ENCODE measurements at regions not wholly inside any gene's neighbourhood (a gene's known extent, or its start where the extent isn't known, plus 50 kb on each side); places are given as distances from the start of the nearest gene placed in this dataset.

DNA sequence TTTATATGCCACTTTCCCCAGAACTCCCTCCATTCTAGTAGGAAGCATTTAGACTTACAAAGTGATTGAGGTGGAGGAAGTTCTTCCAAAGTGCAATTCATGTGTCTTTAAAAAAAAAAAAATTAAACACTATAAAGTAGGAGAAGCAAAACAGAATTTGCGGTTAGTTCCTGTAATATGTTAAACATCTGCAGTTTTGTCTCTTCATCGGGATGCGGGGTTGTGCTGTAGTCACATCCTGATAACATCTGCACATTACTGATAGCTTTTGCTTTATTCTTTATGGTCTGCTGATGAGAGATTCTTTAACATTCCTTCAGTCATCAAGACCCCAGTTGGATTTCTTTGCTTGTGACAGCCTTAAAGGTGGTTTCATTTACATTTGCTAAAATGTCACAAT is 694.3 kb downstream of the NR2F1-AS1 start:
- TF ChIP-seq CTCF (IDR thresholded peaks at IDR 0.05): no peak
- no peak for TF ChIP-seq POLR2A (IDR thresholded peaks at IDR 0.05)
